WTC11 (cell line): ENCODE measurements at regions not wholly inside any gene's neighbourhood (a gene's known extent, or its start where the extent isn't known, plus 50 kb on each side); places are given as distances from the start of the nearest gene placed in this dataset.

Experiments used
- ATF1 ChIP-seq: sonication (generic); formaldehyde crosslinking; IDR thresholded peaks from 2 replicates; pipeline ENCODE4 v1.8.1; 2023; ENCODE audit warnings: mild to moderate bottlenecking, moderate library complexity, missing genetic modification reagents
- ATF3 ChIP-seq: sonication (generic); formaldehyde crosslinking; conservative IDR thresholded peaks from 2 replicates; pipeline ENCODE4 v1.8.1; 2022; ENCODE audit warnings: mild to moderate bottlenecking, missing genetic modification reagents
- CBFB ChIP-seq: sonication (generic); formaldehyde crosslinking; IDR thresholded peaks from 2 replicates; pipeline ENCODE4 v1.8.1; 2022; ENCODE audit warnings: mild to moderate bottlenecking, low read depth, missing genetic modification reagents
- CDX4 ChIP-seq: fragments of 250-450 bp; sonication (Bioruptor Pico); IDR thresholded peaks from 2 replicates; pipeline ENCODE4 v1.9.0; 2021; ENCODE audit warnings: moderate library complexity, mild to moderate bottlenecking, inconsistent platforms, borderline replicate concordance
- E2F1 ChIP-seq: sonication (generic); formaldehyde crosslinking; IDR thresholded peaks from 2 replicates; pipeline ENCODE4 v1.8.0; 2022; ENCODE audit warnings: mild to moderate bottlenecking, missing genetic modification reagents
- ELF4 ChIP-seq: sonication (generic); formaldehyde crosslinking; IDR thresholded peaks from 2 replicates; pipeline ENCODE4 v1.8.1; 2022; ENCODE audit warnings: low read depth, mild to moderate bottlenecking, moderate library complexity, missing genetic modification reagents
- ERG ChIP-seq: fragments of 250-450 bp; sonication (Bioruptor Pico); IDR thresholded peaks from 2 replicates; pipeline ENCODE4 v1.8.0; 2021; ENCODE audit warnings: mild to moderate bottlenecking
- HMGA2 ChIP-seq: fragments of 250-450 bp; sonication (Bioruptor Pico); IDR thresholded peaks from 2 replicates; pipeline ENCODE4 v1.4.0; 2021; ENCODE audit warnings: mild to moderate bottlenecking, moderate library complexity
- MXD4 ChIP-seq: fragments of 250-450 bp; sonication (Bioruptor Pico); IDR thresholded peaks from 2 replicates; pipeline ENCODE4 v1.8.0; 2021; ENCODE audit warnings: mild to moderate bottlenecking, moderate library complexity, borderline replicate concordance
- NFE2L1 ChIP-seq: sonication (generic); formaldehyde crosslinking; IDR thresholded peaks from 2 replicates; pipeline ENCODE4 v1.8.1; 2023; ENCODE audit warnings: missing genetic modification reagents
- OVOL2 ChIP-seq: fragments of 250-450 bp; sonication (Bioruptor Pico); IDR thresholded peaks from 2 replicates; pipeline ENCODE4 v1.9.0; 2021; ENCODE audit warnings: mild to moderate bottlenecking, borderline replicate concordance
- RORB ChIP-seq: fragments of 250-450 bp; sonication (Bioruptor Pico); IDR thresholded peaks from 2 replicates; pipeline ENCODE4 v1.9.0; 2021; ENCODE audit warnings: mild to moderate bottlenecking
- SMAD4 ChIP-seq: sonication (generic); formaldehyde crosslinking; IDR thresholded peaks from 2 replicates; pipeline ENCODE4 v1.8.0; 2022; ENCODE audit warnings: mild to moderate bottlenecking, missing genetic modification reagents
- SOX15 ChIP-seq: fragments of 250-450 bp; sonication (Bioruptor Pico); IDR thresholded peaks from 2 replicates; pipeline ENCODE4 v1.9.0; 2021; ENCODE audit warnings: mild to moderate bottlenecking
- STAT6 ChIP-seq: sonication (generic); formaldehyde crosslinking; conservative IDR thresholded peaks from 2 replicates; pipeline ENCODE4 v1.8.1; 2023; ENCODE audit warnings: mild to moderate bottlenecking, low read depth, missing genetic modification reagents, moderate library complexity
- TCF7 ChIP-seq: sonication (generic); formaldehyde crosslinking; IDR thresholded peaks from 2 replicates; pipeline ENCODE4 v1.8.0; 2022; ENCODE audit warnings: mild to moderate bottlenecking, low read depth, missing genetic modification reagents, moderate library complexity
- TEAD1 ChIP-seq: sonication (generic); formaldehyde crosslinking; IDR thresholded peaks from 2 replicates; pipeline ENCODE4 v1.8.0; 2022; ENCODE audit warnings: mild to moderate bottlenecking, missing genetic modification reagents
- ZBTB43 ChIP-seq: sonication (generic); formaldehyde crosslinking; IDR thresholded peaks from 2 replicates; pipeline ENCODE4 v1.8.1; 2023; ENCODE audit warnings: mild to moderate bottlenecking, missing genetic modification reagents
- ZMAT4 ChIP-seq: fragments of 250-450 bp; sonication (Bioruptor Pico); IDR thresholded peaks from 2 replicates; pipeline ENCODE4 v1.9.0; 2021; ENCODE audit warnings: mild to moderate bottlenecking
- ZNF138 ChIP-seq: sonication (generic); formaldehyde crosslinking; conservative IDR thresholded peaks from 2 replicates; pipeline ENCODE4 v1.8.1; 2022; ENCODE audit warnings: mild to moderate bottlenecking, moderate library complexity, missing genetic modification reagents
- ZNF232 ChIP-seq: sonication (generic); formaldehyde crosslinking; IDR thresholded peaks from 2 replicates; pipeline ENCODE4 v1.8.0; 2022; ENCODE audit warnings: mild to moderate bottlenecking, missing genetic modification reagents
- ZNF281 ChIP-seq: sonication (generic); formaldehyde crosslinking; IDR thresholded peaks from 2 replicates; pipeline ENCODE4 v1.8.0; 2023; ENCODE audit warnings: mild to moderate bottlenecking, missing genetic modification reagents
- ZNF416 ChIP-seq: fragments of 250-450 bp; sonication (Bioruptor Pico); IDR thresholded peaks from 2 replicates; pipeline ENCODE4 v1.9.0; 2021; ENCODE audit warnings: mild to moderate bottlenecking, inconsistent platforms
- ZNF512 ChIP-seq: sonication (generic); formaldehyde crosslinking; IDR thresholded peaks from 2 replicates; pipeline ENCODE4 v1.8.1; 2022; ENCODE audit warnings: missing genetic modification reagents, borderline replicate concordance
- ZSCAN18 ChIP-seq: fragments of 250-450 bp; sonication (Bioruptor Pico); IDR thresholded peaks from 2 replicates; pipeline ENCODE4 v2.1.2; 2022; ENCODE audit warnings: mild to moderate bottlenecking, moderate library complexity

GRCh38 chr4:130026185-130026584 lies 930.2 kb downstream of the C4orf33 start (continued):
- TF ChIP-seq ELF4 (CRISPR knock-in tag) (no peak), STAT6 (no peak), ERG (CRISPR knock-in tag) (peak; percentile 86), MXD4 (CRISPR knock-in tag) (no peak), CDX4 (CRISPR knock-in tag) (no peak), ZNF512 (CRISPR knock-in tag) (no peak), CBFB (CRISPR knock-in tag) (no peak), SMAD4 (CRISPR knock-in tag) (no peak), HMGA2 (CRISPR knock-in tag) (no peak), ZSCAN18 (CRISPR knock-in tag) (no peak), E2F1 (CRISPR knock-in tag) (no peak), ZNF416 (0 out of 2 replicates have a peak, but pooled peaks have one; percentile 83), ZNF232 (CRISPR knock-in tag) (no peak), ATF3 (CRISPR knock-in tag) (no peak), ZNF281 (CRISPR knock-in tag) (no peak), ZBTB43 (CRISPR knock-in tag) (peak; percentile 78; the same call in 1 of the 2 replicates), ZMAT4 (CRISPR knock-in tag) (peak; percentile 95; the same call in 1 of the 2 replicates), TEAD1 (CRISPR knock-in tag) (peak; percentile 93), SOX15 (CRISPR knock-in tag) (no peak), ATF1 (CRISPR knock-in tag) (no peak), OVOL2 (CRISPR knock-in tag) (no peak), NFE2L1 (CRISPR knock-in tag) (peak; percentile 68; the same call in 1 of the 2 replicates), TCF7 (CRISPR knock-in tag) (no peak), ZNF138 (CRISPR knock-in tag) (no peak), RORB (CRISPR knock-in tag) (no peak)
